ENCODE measurements at regions not wholly inside any gene's neighbourhood (a gene's known extent, or its start where the extent isn't known, plus 50 kb on each side); places are given as distances from the start of the nearest gene placed in this dataset.
"Not testable (repeated sequence)": the region's sequence is repeated elsewhere in the genome, so short reads cannot be mapped to it uniquely, and the experiment has no call there.

- not testable (repeated sequence) for DNase-seq (ENCODE audit: low spot score)
Measured at GRCh38 chr16:29186306-29187220, 201.7 kb downstream of the LAT start.

GRCh38 chr16:29185872-29186271 is 201.0 kb downstream of the LAT start:
- in situ Hi-C loops (cut with HindIII; ENCODE audit: low sequenced_read_pairs); DNase-seq (ENCODE audit: low spot score): not testable (repeated sequence)

More at GRCh38 chr16:29186306-29187220, 201.7 kb downstream of the LAT start:
- in situ Hi-C loops (cut with HindIII; ENCODE audit: low sequenced_read_pairs), result not testable (repeated sequence)

- in situ Hi-C loops (cut with HindIII; ENCODE audit: low sequenced_read_pairs); DNase-seq (ENCODE audit: low spot score): not testable (repeated sequence)
Measured at GRCh38 chr16:29184738-29185438, 200.0 kb downstream of the LAT start.

- in situ Hi-C loops (cut with HindIII; ENCODE audit: low sequenced_read_pairs), result not testable (repeated sequence)
Measured at GRCh38 chr16:29182940-29183868, 198.4 kb downstream of the LAT start.

GRCh38 chr16:29182501-29182900 is 197.6 kb downstream of the LAT start:
- in situ Hi-C loops (cut with HindIII; ENCODE audit: low sequenced_read_pairs), result no loop called here
- DNase-seq (ENCODE audit: low spot score), result no peak

More at GRCh38 chr16:29182940-29183868, 198.4 kb downstream of the LAT start:
- DNase-seq (ENCODE audit: low spot score), result not testable (repeated sequence)

- not testable (repeated sequence) for DNase-seq (ENCODE audit: low spot score)
Measured at GRCh38 chr16:29181921-29182411, 197.1 kb downstream of the LAT start.

GRCh38 chr16:29181254-29181780 is 196.5 kb downstream of the LAT start:
- in situ Hi-C loops (cut with HindIII; ENCODE audit: low sequenced_read_pairs); DNase-seq (ENCODE audit: low spot score): not testable (repeated sequence)

More at GRCh38 chr16:29181921-29182411, 197.1 kb downstream of the LAT start:
- in situ Hi-C loops (cut with HindIII; ENCODE audit: low sequenced_read_pairs), result not testable (repeated sequence)

GRCh38 chr16:29180206-29180600 is 195.4 kb downstream of the LAT start:
- in situ Hi-C loops (cut with HindIII; ENCODE audit: low sequenced_read_pairs), result not testable (repeated sequence)

GRCh38 chr16:29179401-29180205 is 194.8 kb downstream of the LAT start:
- DNase-seq (ENCODE audit: low spot score); in situ Hi-C loops (cut with HindIII; ENCODE audit: low sequenced_read_pairs): not testable (repeated sequence)

More at GRCh38 chr16:29180206-29180600, 195.4 kb downstream of the LAT start:
- DNase-seq (ENCODE audit: low spot score), result not testable (repeated sequence)

GRCh38 chr16:29177888-29178726 is 193.3 kb downstream of the LAT start:
- in situ Hi-C loops (cut with HindIII; ENCODE audit: low sequenced_read_pairs), result not testable (repeated sequence)
- DNase-seq (ENCODE audit: low spot score), result peak; percentile 15

- in situ Hi-C loops (cut with HindIII; ENCODE audit: low sequenced_read_pairs); DNase-seq (ENCODE audit: low spot score): not testable (repeated sequence)
Measured at GRCh38 chr16:29177203-29177887, 192.5 kb downstream of the LAT start.

- in situ Hi-C loops (cut with HindIII; ENCODE audit: low sequenced_read_pairs); DNase-seq (ENCODE audit: low spot score): not testable (repeated sequence)
Measured at GRCh38 chr16:29176822-29177202, 192.0 kb downstream of the LAT start.

- in situ Hi-C loops (cut with HindIII; ENCODE audit: low sequenced_read_pairs); DNase-seq (ENCODE audit: low spot score): not testable (repeated sequence)
Measured at GRCh38 chr16:29176154-29176470, 191.3 kb downstream of the LAT start.

- in situ Hi-C loops (cut with HindIII; ENCODE audit: low sequenced_read_pairs); DNase-seq (ENCODE audit: low spot score): not testable (repeated sequence)
Measured at GRCh38 chr16:29175411-29176153, 190.7 kb downstream of the LAT start.

- DNase-seq (ENCODE audit: low spot score); in situ Hi-C loops (cut with HindIII; ENCODE audit: low sequenced_read_pairs): not testable (repeated sequence)
Measured at GRCh38 chr16:29173371-29174305, 188.8 kb downstream of the LAT start.
